RWPE2 (cell line): ENCODE measurements at regions not wholly inside any gene's neighbourhood (a gene's known extent, or its start where the extent isn't known, plus 50 kb on each side); places are given as distances from the start of the nearest gene placed in this dataset.

ENCODE experiments used
- ATAC-seq: fragments of 200-7000 bp; cut with Tn5 transposase; 3 replicates; pipeline ENCODE4 v1.9.1; 2021; ENCODE audit warnings: low read depth
- DNase-seq: peaks from one replicate; pipeline ENCODE4 v3.0.0-alpha.2; 2020; ENCODE audit warnings: low spot score
- H3K27ac ChIP-seq: fragments of 450-650 bp; 2 replicates; pipeline ENCODE4 v1.5.1; 2017; ENCODE audit warnings: mild to moderate bottlenecking; ENCODE audit not compliant: poor library complexity, severe bottlenecking
- H3K27me3 ChIP-seq: fragments of 250-450 bp; sonication (Bioruptor Pico); 2 replicates; pipeline ENCODE4 v1.5.1; 2021; ENCODE audit warnings: mild to moderate bottlenecking, moderate library complexity; ENCODE audit not compliant: insufficient read depth, poor library complexity, severe bottlenecking
- H3K36me3 ChIP-seq: fragments of 250-450 bp; sonication (Bioruptor Pico); 2 replicates; pipeline ENCODE4 v1.5.1; 2020; ENCODE audit warnings: low read depth, mild to moderate bottlenecking, moderate library complexity
- H3K4me1 ChIP-seq: fragments of 250-450 bp; sonication (Bioruptor Pico); 2 replicates; pipeline ENCODE4 v1.5.1; 2021; ENCODE audit warnings: mild to moderate bottlenecking, moderate library complexity; ENCODE audit not compliant: insufficient read depth, poor library complexity, severe bottlenecking
- H3K4me3 ChIP-seq: fragments of 250-450 bp; sonication (Bioruptor Pico); 2 replicates; pipeline ENCODE4 v1.5.1; 2021; ENCODE audit warnings: mild to moderate bottlenecking, moderate library complexity; ENCODE audit not compliant: severe bottlenecking
- H3K9me3 ChIP-seq: fragments of 250-450 bp; sonication (Bioruptor Pico); 2 replicates; pipeline ENCODE4 v1.5.1; 2021; ENCODE audit warnings: mild to moderate bottlenecking, moderate library complexity; ENCODE audit not compliant: severe bottlenecking
- CTCF ChIP-seq: fragments of 450-650 bp; IDR thresholded peaks from one replicate; pipeline ENCODE4 v1.5.1; 2017; ENCODE audit warnings: mild to moderate bottlenecking, moderate library complexity; ENCODE audit not compliant: poor library complexity, severe bottlenecking

- no peak for DNase-seq
- no peaks in the 10 kb centered on the region for H3K9me3 ChIP-seq
- no peak overlapping the region for H3K27ac ChIP-seq
- no peaks in the 10 kb centered on the region for H3K4me1 ChIP-seq
- no peak overlapping the region for H3K4me3 ChIP-seq
- no peaks in the 10 kb centered on the region for H3K27me3 ChIP-seq
- no peak for TF ChIP-seq CTCF
- ATAC-seq = no peak
- H3K36me3 ChIP-seq = no peaks in the 10 kb centered on the region
These were observed 183.2 kb downstream of the GRIN2B start for GRCh38 chr12:13798162-13798561.

- TF ChIP-seq CTCF = no peak
- Histone ChIP-seq H3K9me3 (no peaks in the 10 kb centered on the region), H3K27ac (no peak overlapping the region), H3K36me3 (no peaks in the 10 kb centered on the region), H3K4me1 (no peaks in the 10 kb centered on the region), H3K27me3 (no peaks in the 10 kb centered on the region), H3K4me3 (no peak overlapping the region)
- no peak for ATAC-seq
- no peak for DNase-seq
These were observed 186.7 kb downstream of the GRIN2B start for GRCh38 chr12:13794706-13795105.

GRCh38 chr12:13790317-13790716 is 191.1 kb downstream of the GRIN2B start:
- ATAC-seq (no peak), DNase-seq (no peak)
- Histone ChIP-seq H3K9me3 (no peaks in the 10 kb centered on the region), H3K4me1 (no peaks in the 10 kb centered on the region), H3K4me3 (no peak overlapping the region), H3K27ac (no peak overlapping the region), H3K27me3 (no peaks in the 10 kb centered on the region), H3K36me3 (no peaks in the 10 kb centered on the region)
- no peak for TF ChIP-seq CTCF

- no peak for ATAC-seq
- Histone ChIP-seq H3K4me3 (no peak overlapping the region), H3K36me3 (no peaks in the 10 kb centered on the region), H3K4me1 (no peaks in the 10 kb centered on the region), H3K27me3 (no peaks in the 10 kb centered on the region), H3K27ac (no peak overlapping the region), H3K9me3 (no peaks in the 10 kb centered on the region)
- no peak for DNase-seq
- no peak for TF ChIP-seq CTCF
These were observed 192.8 kb downstream of the GRIN2B start for GRCh38 chr12:13788626-13789025.

- ATAC-seq (no peak), DNase-seq (no peak)
- Histone ChIP-seq H3K27me3 (no peaks in the 10 kb centered on the region), H3K36me3 (no peaks in the 10 kb centered on the region), H3K27ac (no peak overlapping the region), H3K9me3 (no peaks in the 10 kb centered on the region), H3K4me3 (no peak overlapping the region), H3K4me1 (no peaks in the 10 kb centered on the region)
- no peak for TF ChIP-seq CTCF
These were observed 194.8 kb downstream of the GRIN2B start for GRCh38 chr12:13786646-13787045.
